Lower leg skin (tissue), 4 donors: ENCODE measurements at regions not wholly inside any gene's neighbourhood (a gene's known extent, or its start where the extent isn't known, plus 50 kb on each side); places are given as distances from the start of the nearest gene placed in this dataset.

Source experiments
- DNase-seq, 2 donors: peaks; one replicate each; pipeline ENCODE4 v3.0.0-alpha.2; 2019; ENCODE audit warnings: low spot score in 2 of 2
- H3K4me3 ChIP-seq: fragments of 200-600 bp; sonication (generic); 2 replicates; pipeline ENCODE4 v1.5.1; 2017; ENCODE audit warnings: mild to moderate bottlenecking, low read depth; ENCODE audit not compliant: poor library complexity, severe bottlenecking
- CTCF ChIP-seq, 3 donors: fragments of 450-650 bp; IDR thresholded peaks; one replicate each; pipeline ENCODE4 v1.5.1; 2016; ENCODE audit warnings: antibody characterized with exemption in 3 of 3, mild to moderate bottlenecking in 3 of 3, moderate library complexity in 2 of 3
- POLR2A ChIP-seq, 2 donors: fragments of 450-650 bp; IDR thresholded peaks; one replicate each; pipeline ENCODE4 v1.6.1; 2016 to 2017; ENCODE audit warnings: antibody characterized with exemption in 2 of 2, mild to moderate bottlenecking in 1 of 2, moderate library complexity in 1 of 2
- WGBS, 2 donors: methylation state at CpG; one replicate each; pipeline ENCODE4 v1.1.5; 2018; 5-methylcytosine and 5-hydroxymethylcytosine counted together
- intact Hi-C: fragments of 100-400 bp; cut with DNase I; formaldehyde crosslinking; loops from one replicate; pipeline ENCODE4 v1.15.0; 2023; ENCODE audit warnings: low total_unique reads

GRCh38 chr11:29876192-29876591 lies 140.6 kb downstream of the KCNA4 start:
- no peak overlapping the region for H3K4me3 ChIP-seq
- TF ChIP-seq POLR2A (IDR thresholded peaks at IDR 0.05) (no peak), CTCF (IDR thresholded peaks at IDR 0.05) (no peak)
- WGBS, 2 donors: 79 to 84% methylated on average over 1 of the region's 1 CpG
- no peak for DNase-seq
- intact Hi-C loops: no loop called here

GRCh38 chr11:29847219-29847618 lies 169.6 kb downstream of the KCNA4 start:
- H3K4me3 ChIP-seq: no peak overlapping the region
- TF ChIP-seq CTCF (IDR thresholded peaks at IDR 0.05): no peak
- TF ChIP-seq POLR2A (IDR thresholded peaks at IDR 0.05): no peak
- 48 to 73% methylated on average over 1 of the region's 1 CpG for WGBS, 2 donors
- intact Hi-C loops: no loop called here
- DNase-seq: no peak

- WGBS, 2 donors: 43 to 54% methylated on average over 3 of the region's 3 CpGs
- TF ChIP-seq CTCF (IDR thresholded peaks at IDR 0.05): no peak
- TF ChIP-seq POLR2A (IDR thresholded peaks at IDR 0.05): no peak
Observed at GRCh38 chr11:29844701-29845379, 172.0 kb downstream of the KCNA4 start.

GRCh38 chr11:29844031-29844430 lies 172.8 kb downstream of the KCNA4 start:
- TF ChIP-seq CTCF (IDR thresholded peaks at IDR 0.05) (no peak), POLR2A (IDR thresholded peaks at IDR 0.05) (no peak)
- WGBS, 2 donors: 87 to 94% methylated on average over 3 of the region's 3 CpGs
- intact Hi-C loops: no loop called here
- H3K4me3 ChIP-seq: no peak overlapping the region
- no peak for DNase-seq

More at GRCh38 chr11:29844701-29845379, 172.0 kb downstream of the KCNA4 start:
- H3K4me3 ChIP-seq: no peak overlapping the region
- intact Hi-C loops: no loop called here
- no peak for DNase-seq

- 56 to 59% methylated on average over 3 of the region's 3 CpGs for WGBS, 2 donors
- no peak for DNase-seq
- TF ChIP-seq CTCF (IDR thresholded peaks at IDR 0.05) (no peak), POLR2A (IDR thresholded peaks at IDR 0.05) (no peak)
- no peak overlapping the region for H3K4me3 ChIP-seq
- intact Hi-C loops: no loop called here
Observed at GRCh38 chr11:29842061-29842460, 174.8 kb downstream of the KCNA4 start.

- TF ChIP-seq POLR2A (IDR thresholded peaks at IDR 0.05) (no peak), CTCF (IDR thresholded peaks at IDR 0.05) (no peak)
- no peak for DNase-seq
- intact Hi-C loops: no loop called here
- H3K4me3 ChIP-seq: no peak overlapping the region
- WGBS, 2 donors: 84% methylated on average over 2 of the region's 2 CpGs; no CpG with 5 or more reads in 1 of the 2 donors
Observed at GRCh38 chr11:29826878-29827277, 190.0 kb downstream of the KCNA4 start.
